ENCODE measurements at regions not wholly inside any gene's neighbourhood (a gene's known extent, or its start where the extent isn't known, plus 50 kb on each side); places are given as distances from the start of the nearest gene placed in this dataset.
"Not testable (repeated sequence)": the region's sequence is repeated elsewhere in the genome, so short reads cannot be mapped to it uniquely, and the experiment has no call there.

GRCh38 chr7:20521243-20521642 lies 94.2 kb upstream of the ABCB5 start:
- DNase-seq: no peak

- no peak for DNase-seq
These were observed 86.2 kb upstream of the ABCB5 start for GRCh38 chr7:20529260-20529659.

GRCh38 chr7:20532890-20533289 lies 82.6 kb upstream of the ABCB5 start:
- no peak for DNase-seq

GRCh38 chr7:20534543-20534942 lies 80.9 kb upstream of the ABCB5 start:
- DNase-seq: no peak

- no peak for DNase-seq
These were observed 79.9 kb upstream of the ABCB5 start for GRCh38 chr7:20535541-20535940.

- DNase-seq: peak; percentile 13 to 24
These were observed 76.3 kb upstream of the ABCB5 start for GRCh38 chr7:20539201-20539600.

GRCh38 chr7:20541608-20542349 lies 73.7 kb upstream of the ABCB5 start:
- no peak for DNase-seq

- DNase-seq: no peak
These were observed 72.9 kb upstream of the ABCB5 start for GRCh38 chr7:20542594-20542993.

GRCh38 chr7:20543500-20543899 lies 72.0 kb upstream of the ABCB5 start:
- DNase-seq: no peak

- DNase-seq: no peak
These were observed 70.5 kb upstream of the ABCB5 start for GRCh38 chr7:20545016-20545415.

GRCh38 chr7:20546958-20547357 lies 68.5 kb upstream of the ABCB5 start:
- DNase-seq: not testable (repeated sequence)

GRCh38 chr7:20554072-20554471 lies 61.4 kb upstream of the ABCB5 start:
- DNase-seq: no peak

- no peak for DNase-seq
These were observed 59.4 kb upstream of the ABCB5 start for GRCh38 chr7:20556091-20556490.

- DNase-seq: no peak
These were observed 58.4 kb upstream of the ABCB5 start for GRCh38 chr7:20557116-20557515.

- no peak for DNase-seq
These were observed 56.3 kb upstream of the ABCB5 start for GRCh38 chr7:20558963-20559716.

- DNase-seq: no peak
These were observed 55.6 kb upstream of the ABCB5 start for GRCh38 chr7:20559883-20560282.

- DNase-seq: no peak
These were observed 54.9 kb upstream of the ABCB5 start for GRCh38 chr7:20560325-20561180.

- no peak for DNase-seq
These were observed 54.0 kb upstream of the ABCB5 start for GRCh38 chr7:20561466-20561865.

GRCh38 chr7:20561908-20562307 lies 53.6 kb upstream of the ABCB5 start:
- DNase-seq: no peak

GRCh38 chr7:20562461-20562860 lies 53.0 kb upstream of the ABCB5 start:
- DNase-seq: no peak

Measured in AML-193 (cell line).